NB4 (cell line): ENCODE measurements at regions not wholly inside any gene's neighbourhood (a gene's known extent, or its start where the extent isn't known, plus 50 kb on each side); places are given as distances from the start of the nearest gene placed in this dataset.
A peak's percentile ranks its signal among the peaks of the same experiment; 100 is the strongest.

Experiments
- DNase-seq: peaks from one replicate; pipeline ENCODE4 v3.0.0; 2010; ENCODE audit warnings: low read depth
- H3K4me3 ChIP-seq: one replicate; pipeline ENCODE4 v1.5.1; 2011; ENCODE audit warnings: mild to moderate bottlenecking, low read depth, low read length, moderate library complexity
- CTCF ChIP-seq: IDR thresholded peaks from one replicate; pipeline ENCODE4 v1.5.1; 2012; ENCODE audit warnings: low read depth, low read length
- MYC ChIP-seq: IDR thresholded peaks from 2 replicates; pipeline ENCODE4 v1.6.1; 2011; ENCODE audit warnings: low read depth, low read length
- POLR2A ChIP-seq: IDR thresholded peaks from 2 replicates; pipeline ENCODE4 v1.6.1; 2011; ENCODE audit warnings: mild to moderate bottlenecking; ENCODE audit not compliant: insufficient read length; ENCODE audit errors: extremely low read depth
- TF ChIP-seq, protein P1 (sequence below): IDR thresholded peaks from 2 replicates; pipeline ENCODE4 v1.6.1; 2011; ENCODE audit warnings: low read depth, low read length

- DNase-seq, result no peak
- TF ChIP-seq CTCF, result no peak
- no peak for TF ChIP-seq MYC
- no peak for TF ChIP-seq POLR2A
- TF ChIP-seq, protein P1, sequence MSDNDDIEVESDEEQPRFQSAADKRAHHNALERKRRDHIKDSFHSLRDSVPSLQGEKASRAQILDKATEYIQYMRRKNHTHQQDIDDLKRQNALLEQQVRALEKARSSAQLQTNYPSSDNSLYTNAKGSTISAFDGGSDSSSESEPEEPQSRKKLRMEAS, result no peak
- no peak overlapping the region for H3K4me3 ChIP-seq
These were observed 150.3 kb upstream of the VANGL1 start for GRCh38 chr1:115491298-115492018.

DNA sequence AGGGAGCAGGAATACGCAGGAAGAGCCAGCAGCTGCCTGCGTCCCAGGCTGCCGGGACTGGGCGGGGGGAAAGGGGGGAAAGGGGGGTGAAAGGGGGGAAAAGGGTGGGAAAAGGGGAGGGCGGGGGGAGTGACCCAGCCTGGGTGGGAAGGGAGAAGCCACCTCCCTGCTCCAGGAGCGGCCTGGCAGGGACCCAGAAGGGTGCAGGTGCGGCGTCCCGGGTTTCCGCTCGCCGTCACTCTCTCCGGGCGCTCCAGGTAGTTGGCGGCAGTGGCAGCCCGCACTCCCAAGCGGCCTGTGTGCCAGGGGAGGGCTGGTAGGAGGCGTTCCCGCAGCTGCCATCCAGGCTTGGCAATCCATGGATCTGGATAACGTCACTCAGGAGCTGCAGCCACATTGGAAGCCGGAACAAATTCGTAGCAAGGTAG, 141.0 kb upstream of the NGF start:
- TF ChIP-seq CTCF (no peak), MYC (no peak), POLR2A (no peak)
- TF ChIP-seq, protein P1, result no peak
- DNase-seq, result no peak
- H3K4me3 ChIP-seq, result no peak overlapping the region

DNA sequence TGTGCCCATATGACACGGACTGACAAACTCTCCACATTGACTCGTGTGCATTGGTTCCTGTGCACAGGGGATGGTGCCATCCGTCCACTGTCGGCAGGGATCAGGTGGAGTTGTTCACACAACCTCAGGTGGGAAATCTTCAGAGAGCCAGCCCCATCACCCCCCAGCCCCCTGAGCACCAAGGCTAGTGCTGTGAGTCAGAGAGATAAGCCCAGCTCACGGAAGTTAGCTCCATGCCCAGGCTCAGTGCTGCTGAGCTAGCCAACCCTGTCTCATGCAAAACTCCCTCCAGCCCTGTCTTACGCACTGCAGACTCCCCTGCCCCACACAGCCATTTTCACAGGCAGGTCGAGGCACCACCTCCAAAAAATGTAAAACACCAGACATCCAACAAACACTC, 139.0 kb upstream of the NGF start:
- TF ChIP-seq POLR2A, result no peak
- TF ChIP-seq MYC, result no peak
- TF ChIP-seq CTCF, result no peak
- TF ChIP-seq, protein P1, result no peak
- no peak for DNase-seq
- no peak overlapping the region for H3K4me3 ChIP-seq

GRCh38 chr1:115476616-115477015, 138.6 kb upstream of the NGF start:
- TF ChIP-seq POLR2A (no peak), CTCF (no peak), MYC (no peak)
- TF ChIP-seq, protein P1, result no peak
- peak; percentile 9 for DNase-seq
- no peak overlapping the region for H3K4me3 ChIP-seq

GRCh38 chr1:115475901-115476300, 137.9 kb upstream of the NGF start:
- no peak for DNase-seq
- H3K4me3 ChIP-seq, result no peak overlapping the region
- TF ChIP-seq, protein P1, result no peak
- TF ChIP-seq POLR2A (no peak), MYC (no peak), CTCF (no peak)

DNA sequence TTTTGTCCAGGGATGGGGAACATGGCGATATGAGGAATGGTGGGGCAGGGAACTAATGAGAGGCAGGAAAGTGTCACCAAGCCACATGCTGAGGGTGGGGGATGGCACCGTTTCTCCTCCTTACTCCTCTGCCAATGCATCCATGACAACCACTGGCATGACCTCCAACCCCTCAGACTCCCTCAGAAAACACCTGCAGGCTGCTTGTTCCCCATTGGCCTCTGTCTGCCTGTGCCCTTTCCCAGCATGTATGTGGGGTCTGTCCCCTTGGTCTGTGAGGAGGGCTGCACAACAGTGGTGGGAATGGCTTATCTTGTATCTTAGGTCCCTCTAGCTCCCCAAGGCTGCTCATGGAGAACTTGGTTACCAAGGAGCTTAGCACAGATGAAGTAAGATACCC, 137.2 kb upstream of the NGF start:
- TF ChIP-seq MYC (no peak), POLR2A (no peak), CTCF (no peak)
- TF ChIP-seq, protein P1, result no peak

More for the DNA sequence above, 137.2 kb upstream of the NGF start:
- no peak for DNase-seq
- H3K4me3 ChIP-seq, result no peak overlapping the region
